Calu3 (cell line): ENCODE measurements at regions not wholly inside any gene's neighbourhood (a gene's known extent, or its start where the extent isn't known, plus 50 kb on each side); places are given as distances from the start of the nearest gene placed in this dataset.

Source experiments
- BruUV-seq: library from RNA; stranded (reverse); fragments of 400-500 nt; replicated peaks from 2 replicates; lab custom pipeline; 2021; lab: Mats Ljungman, UMichigan
- CTCF ChIA-PET: fragments of 300-600 bp; sonication (Branson Sonifier 250); formaldehyde crosslinking; loops from one replicate; lab custom pipeline; 2022; ENCODE audit warnings: antibody characterized with exemption; lab: Charles Lee
- DNase-seq: peaks from one replicate; pipeline ENCODE4 v3.0.0; 2022
- H3K27ac Mint-ChIP-seq: one replicate; pipeline ENCODE4 v1.8.0; 2022; ENCODE audit warnings: mixed read lengths; ENCODE audit not compliant: unreplicated experiment
- H3K27me3 Mint-ChIP-seq: one replicate; pipeline ENCODE4 v1.8.0; 2022; ENCODE audit warnings: mixed read lengths; ENCODE audit not compliant: unreplicated experiment
- H3K36me3 Mint-ChIP-seq: one replicate; pipeline ENCODE4 v1.8.0; 2022; ENCODE audit warnings: mild to moderate bottlenecking, moderate library complexity, mixed read lengths; ENCODE audit not compliant: insufficient read depth, unreplicated experiment
- H3K4me1 Mint-ChIP-seq: one replicate; pipeline ENCODE4 v1.8.0; 2022; ENCODE audit warnings: mild to moderate bottlenecking, low read depth, mixed read lengths; ENCODE audit not compliant: unreplicated experiment
- H3K4me3 Mint-ChIP-seq: one replicate; pipeline ENCODE4 v1.8.0; 2022; ENCODE audit warnings: mild to moderate bottlenecking, low read depth, moderate library complexity, mixed read lengths; ENCODE audit not compliant: unreplicated experiment
- H3K9me3 Mint-ChIP-seq: one replicate; pipeline ENCODE4 v1.8.0; 2022; ENCODE audit warnings: low read depth, mixed read lengths; ENCODE audit not compliant: unreplicated experiment
- intact Hi-C: fragments of 100-400 bp; cut with micrococcal nuclease; formaldehyde crosslinking; loops from one replicate; pipeline ENCODE4 v1.10.0; 2022; ENCODE audit not compliant: unreplicated experiment
- TF ChIP-seq, protein P1 (sequence below): fragments of 200-600 bp; IDR thresholded peaks from one replicate; pipeline ENCODE4 v1.8.0; 2022; ENCODE audit warnings: antibody characterized with exemption; ENCODE audit not compliant: unreplicated experiment

DNA sequence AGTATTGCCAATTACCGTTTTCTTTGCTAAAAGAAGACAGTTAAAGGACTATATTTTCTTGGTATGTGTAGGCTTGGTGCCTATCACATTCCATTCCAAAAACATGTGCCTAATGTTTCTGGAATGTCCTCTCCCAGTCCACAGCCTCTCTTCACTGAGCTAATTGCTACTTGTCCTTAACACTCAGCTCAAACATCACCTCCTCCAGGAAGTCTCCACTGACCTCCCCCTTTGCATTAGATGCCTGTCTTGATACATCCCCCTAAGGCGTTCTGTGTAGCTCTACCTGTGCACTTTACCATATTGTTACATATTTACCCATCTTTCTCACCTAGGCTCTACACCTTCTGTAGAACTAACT is 195.6 kb upstream of the CAMK1G start:
- intact Hi-C loops: no loop called here
- no peak for DNase-seq
- Mint-ChIP-seq H3K36me3 (peaks cover 10% of the 10 kb centered on the region), H3K9me3 (peaks cover 8% of the 10 kb centered on the region), H3K27me3 (no peaks in the 10 kb centered on the region), H3K4me1 (peaks cover 45% of the 10 kb centered on the region), H3K27ac (peak overlapping the region; percentile 31), H3K4me3 (no peak overlapping the region)
- CTCF ChIA-PET: interaction anchor here (0.7 to 1.3 kb wide), 3 partner anchors 8 to 34 kb away, joined by 3 to 7 read pairs (median 3); no protein-coding TSS in a partner anchor
- TF ChIP-seq, protein P1, sequence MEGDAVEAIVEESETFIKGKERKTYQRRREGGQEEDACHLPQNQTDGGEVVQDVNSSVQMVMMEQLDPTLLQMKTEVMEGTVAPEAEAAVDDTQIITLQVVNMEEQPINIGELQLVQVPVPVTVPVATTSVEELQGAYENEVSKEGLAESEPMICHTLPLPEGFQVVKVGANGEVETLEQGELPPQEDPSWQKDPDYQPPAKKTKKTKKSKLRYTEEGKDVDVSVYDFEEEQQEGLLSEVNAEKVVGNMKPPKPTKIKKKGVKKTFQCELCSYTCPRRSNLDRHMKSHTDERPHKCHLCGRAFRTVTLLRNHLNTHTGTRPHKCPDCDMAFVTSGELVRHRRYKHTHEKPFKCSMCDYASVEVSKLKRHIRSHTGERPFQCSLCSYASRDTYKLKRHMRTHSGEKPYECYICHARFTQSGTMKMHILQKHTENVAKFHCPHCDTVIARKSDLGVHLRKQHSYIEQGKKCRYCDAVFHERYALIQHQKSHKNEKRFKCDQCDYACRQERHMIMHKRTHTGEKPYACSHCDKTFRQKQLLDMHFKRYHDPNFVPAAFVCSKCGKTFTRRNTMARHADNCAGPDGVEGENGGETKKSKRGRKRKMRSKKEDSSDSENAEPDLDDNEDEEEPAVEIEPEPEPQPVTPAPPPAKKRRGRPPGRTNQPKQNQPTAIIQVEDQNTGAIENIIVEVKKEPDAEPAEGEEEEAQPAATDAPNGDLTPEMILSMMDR: no peak
- no TSS peak for BruUV-seq

DNA sequence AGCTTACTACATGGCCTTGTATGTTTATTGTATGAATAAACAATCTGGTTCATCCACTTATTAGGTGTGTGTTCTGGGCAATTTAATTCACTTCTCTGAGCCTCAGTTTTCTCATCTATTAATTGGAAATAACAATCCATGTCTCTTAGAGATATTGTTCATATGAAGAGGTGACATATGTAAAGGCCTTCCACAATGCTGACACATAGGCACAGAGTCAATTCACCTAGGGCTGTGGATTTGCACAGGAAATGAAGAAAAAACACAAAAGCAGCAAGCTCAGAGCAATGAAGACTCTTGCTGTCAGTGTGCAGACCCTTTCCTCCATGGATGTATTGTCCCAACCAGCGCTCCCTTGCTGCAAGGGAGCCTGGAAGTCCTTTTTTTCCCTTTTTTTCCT is 195.2 kb upstream of the CAMK1G start:
- Mint-ChIP-seq H3K4me3 (no peak overlapping the region), H3K36me3 (peaks cover 10% of the 10 kb centered on the region), H3K4me1 (peaks cover 41% of the 10 kb centered on the region), H3K27me3 (no peaks in the 10 kb centered on the region), H3K9me3 (peaks cover 8% of the 10 kb centered on the region), H3K27ac (peak overlapping the region; percentile 31)
- no TSS peak for BruUV-seq
- intact Hi-C loops: no loop called here
- TF ChIP-seq, protein P1: no peak
- CTCF ChIA-PET: interaction anchor here (1.3 kb wide), 1 partner anchor 8 kb away, joined by 3 read pairs; no protein-coding TSS in a partner anchor
- DNase-seq: no peak

DNA sequence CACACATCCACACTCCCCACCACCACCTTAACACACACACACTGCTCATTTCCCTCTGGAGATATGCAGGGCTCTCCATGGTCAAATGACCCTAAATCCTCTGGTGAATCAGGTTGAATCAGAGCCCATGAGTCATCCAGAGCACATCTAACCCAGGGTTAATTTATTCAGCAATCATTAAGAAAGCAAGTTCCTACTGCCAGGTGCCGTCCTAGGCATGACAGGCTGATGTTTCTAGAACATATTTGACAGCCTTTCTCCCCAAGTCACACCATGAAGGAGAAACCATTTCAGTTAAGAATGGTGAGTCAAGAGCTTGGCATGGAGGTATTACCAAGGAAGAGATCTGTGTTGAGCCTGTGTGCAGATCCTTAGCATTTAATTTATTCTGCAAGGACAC is 194.3 kb upstream of the CAMK1G start:
- TF ChIP-seq, protein P1: no peak

DNA sequence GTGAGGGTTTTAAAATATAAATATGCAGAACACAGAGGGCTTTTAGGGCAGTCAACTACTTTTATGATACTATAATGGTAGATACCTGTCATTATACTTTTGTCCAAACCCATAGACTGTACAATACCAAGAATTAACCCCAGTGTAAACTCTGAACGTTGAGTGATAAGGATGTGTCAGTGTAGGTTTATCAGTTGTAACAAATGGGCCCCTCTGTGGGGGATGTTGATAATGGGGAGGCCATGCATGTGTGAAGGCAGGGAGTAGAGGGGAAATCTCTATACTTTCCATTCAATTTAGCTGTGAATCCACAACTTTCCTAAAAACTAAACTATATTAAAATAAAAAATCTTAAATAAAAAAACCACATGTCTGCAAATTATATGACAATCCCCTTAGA is 193.5 kb upstream of the CAMK1G start:
- intact Hi-C loops: no loop called here
- Mint-ChIP-seq H3K27me3 (no peaks in the 10 kb centered on the region), H3K27ac (peak overlapping the region; percentile 31), H3K4me1 (peaks cover 34% of the 10 kb centered on the region), H3K4me3 (no peak overlapping the region), H3K36me3 (peaks cover 10% of the 10 kb centered on the region), H3K9me3 (peaks cover 8% of the 10 kb centered on the region)
- BruUV-seq: no TSS peak
- CTCF ChIA-PET: interaction anchor here (0.6 kb wide), 1 partner anchor 14 kb away, joined by 4 read pairs; no protein-coding TSS in a partner anchor
- DNase-seq: no peak
- TF ChIP-seq, protein P1: no peak

More for the DNA sequence above, 194.3 kb upstream of the CAMK1G start:
- peaks cover 8% of the 10 kb centered on the region for H3K9me3 Mint-ChIP-seq
- intact Hi-C loops: no loop called here
- peaks cover 32% of the 10 kb centered on the region for H3K4me1 Mint-ChIP-seq
- no peaks in the 10 kb centered on the region for H3K27me3 Mint-ChIP-seq
- H3K4me3 Mint-ChIP-seq: peak overlapping the region; percentile 0
- no TSS peak for BruUV-seq
- DNase-seq: peak; percentile 47
- H3K27ac Mint-ChIP-seq: peak overlapping the region; percentile 31
- CTCF ChIA-PET: no interaction called here
- peaks cover 10% of the 10 kb centered on the region for H3K36me3 Mint-ChIP-seq
